WTC11 (cell line): ENCODE measurements at regions not wholly inside any gene's neighbourhood (a gene's known extent, or its start where the extent isn't known, plus 50 kb on each side); places are given as distances from the start of the nearest gene placed in this dataset.

ENCODE experiments used
- JUN ChIP-seq: sonication (generic); formaldehyde crosslinking; IDR thresholded peaks from 2 replicates; pipeline ENCODE4 v1.8.0; 2023; ENCODE audit warnings: mild to moderate bottlenecking, missing genetic modification reagents
- MYBL2 ChIP-seq: sonication (generic); formaldehyde crosslinking; IDR thresholded peaks from 2 replicates; pipeline ENCODE4 v1.8.1; 2023; ENCODE audit warnings: mild to moderate bottlenecking, moderate library complexity, missing genetic modification reagents
- TEAD4 ChIP-seq: sonication (generic); formaldehyde crosslinking; IDR thresholded peaks from 2 replicates; pipeline ENCODE4 v1.8.0; 2022; ENCODE audit warnings: mild to moderate bottlenecking, missing genetic modification reagents
- ZNF138 ChIP-seq: sonication (generic); formaldehyde crosslinking; conservative IDR thresholded peaks from 2 replicates; pipeline ENCODE4 v1.8.1; 2022; ENCODE audit warnings: mild to moderate bottlenecking, moderate library complexity, missing genetic modification reagents
- TF ChIP-seq, protein P1 (sequence below): fragments of 200-600 bp; IDR thresholded peaks from 2 replicates; pipeline ENCODE4 v1.8.0; 2022; ENCODE audit warnings: antibody characterized with exemption

DNA sequence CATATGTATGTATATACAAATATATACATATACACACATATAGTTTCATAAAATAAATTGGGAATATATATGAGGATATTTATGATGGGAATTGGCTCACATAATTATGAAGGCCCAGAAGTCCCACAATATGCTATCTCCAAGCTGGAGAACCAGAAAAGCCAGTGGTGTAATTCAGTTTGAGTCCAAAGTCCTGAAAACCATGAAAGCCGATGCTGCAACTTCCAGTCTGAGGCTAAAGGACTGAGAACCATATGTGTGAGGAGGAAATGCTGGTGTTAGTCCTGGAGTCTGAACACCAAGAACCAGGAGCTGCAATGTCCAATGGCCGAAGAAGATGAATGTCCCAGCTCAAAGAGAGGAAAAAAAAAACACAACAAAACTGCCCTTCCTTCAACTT, 65.5 kb upstream of the PRKD1 start:
- TF ChIP-seq, protein P1, sequence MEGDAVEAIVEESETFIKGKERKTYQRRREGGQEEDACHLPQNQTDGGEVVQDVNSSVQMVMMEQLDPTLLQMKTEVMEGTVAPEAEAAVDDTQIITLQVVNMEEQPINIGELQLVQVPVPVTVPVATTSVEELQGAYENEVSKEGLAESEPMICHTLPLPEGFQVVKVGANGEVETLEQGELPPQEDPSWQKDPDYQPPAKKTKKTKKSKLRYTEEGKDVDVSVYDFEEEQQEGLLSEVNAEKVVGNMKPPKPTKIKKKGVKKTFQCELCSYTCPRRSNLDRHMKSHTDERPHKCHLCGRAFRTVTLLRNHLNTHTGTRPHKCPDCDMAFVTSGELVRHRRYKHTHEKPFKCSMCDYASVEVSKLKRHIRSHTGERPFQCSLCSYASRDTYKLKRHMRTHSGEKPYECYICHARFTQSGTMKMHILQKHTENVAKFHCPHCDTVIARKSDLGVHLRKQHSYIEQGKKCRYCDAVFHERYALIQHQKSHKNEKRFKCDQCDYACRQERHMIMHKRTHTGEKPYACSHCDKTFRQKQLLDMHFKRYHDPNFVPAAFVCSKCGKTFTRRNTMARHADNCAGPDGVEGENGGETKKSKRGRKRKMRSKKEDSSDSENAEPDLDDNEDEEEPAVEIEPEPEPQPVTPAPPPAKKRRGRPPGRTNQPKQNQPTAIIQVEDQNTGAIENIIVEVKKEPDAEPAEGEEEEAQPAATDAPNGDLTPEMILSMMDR: no peak
- TF ChIP-seq TEAD4: no peak
- no peak for TF ChIP-seq MYBL2 (CRISPR knock-in tag)
- no peak for TF ChIP-seq ZNF138
- no peak for TF ChIP-seq JUN
